ENCODE measurements at regions not wholly inside any gene's neighbourhood (a gene's known extent, or its start where the extent isn't known, plus 50 kb on each side); places are given as distances from the start of the nearest gene placed in this dataset.

DNA sequence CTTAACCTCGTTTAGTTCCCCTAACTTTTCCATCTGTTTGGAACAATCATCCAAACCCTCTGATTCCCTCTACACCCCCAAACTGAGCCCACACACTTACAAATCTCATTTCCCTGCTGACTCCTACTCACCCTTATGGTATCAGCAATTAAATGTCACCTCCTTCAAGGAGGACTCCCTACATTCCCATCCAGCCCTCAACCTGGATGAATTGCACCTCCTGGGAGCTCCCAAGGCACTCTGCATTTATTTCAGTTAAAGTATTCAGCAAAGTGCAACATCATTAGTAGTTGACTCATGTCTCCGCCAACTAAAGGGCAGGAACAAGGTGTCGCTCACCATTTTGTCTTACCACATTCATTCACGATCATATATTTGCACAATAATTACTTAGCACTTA is 353.5 kb downstream of the TMEM114 start:
- TF ChIP-seq PBX3 (IDR thresholded peaks at IDR 0.05) (no peak), POLR2A (IDR thresholded peaks at IDR 0.05; ENCODE audit: low read length) (no peak), MYC (IDR thresholded peaks at IDR 0.05; ENCODE audit: borderline replicate concordance, low read length) (no peak), ZSCAN20 (CRISPR knock-in tag; IDR thresholded peaks at IDR 0.05) (no peak), RARB (CRISPR knock-in tag; IDR thresholded peaks at IDR 0.05) (no peak), EHF (CRISPR knock-in tag; IDR thresholded peaks at IDR 0.05) (no peak), JUN (IDR thresholded peaks at IDR 0.05) (no peak), REST (IDR thresholded peaks at IDR 0.05) (no peak), JUNB (IDR thresholded peaks at IDR 0.05) (no peak)
- TF ChIP-seq, protein P1, sequence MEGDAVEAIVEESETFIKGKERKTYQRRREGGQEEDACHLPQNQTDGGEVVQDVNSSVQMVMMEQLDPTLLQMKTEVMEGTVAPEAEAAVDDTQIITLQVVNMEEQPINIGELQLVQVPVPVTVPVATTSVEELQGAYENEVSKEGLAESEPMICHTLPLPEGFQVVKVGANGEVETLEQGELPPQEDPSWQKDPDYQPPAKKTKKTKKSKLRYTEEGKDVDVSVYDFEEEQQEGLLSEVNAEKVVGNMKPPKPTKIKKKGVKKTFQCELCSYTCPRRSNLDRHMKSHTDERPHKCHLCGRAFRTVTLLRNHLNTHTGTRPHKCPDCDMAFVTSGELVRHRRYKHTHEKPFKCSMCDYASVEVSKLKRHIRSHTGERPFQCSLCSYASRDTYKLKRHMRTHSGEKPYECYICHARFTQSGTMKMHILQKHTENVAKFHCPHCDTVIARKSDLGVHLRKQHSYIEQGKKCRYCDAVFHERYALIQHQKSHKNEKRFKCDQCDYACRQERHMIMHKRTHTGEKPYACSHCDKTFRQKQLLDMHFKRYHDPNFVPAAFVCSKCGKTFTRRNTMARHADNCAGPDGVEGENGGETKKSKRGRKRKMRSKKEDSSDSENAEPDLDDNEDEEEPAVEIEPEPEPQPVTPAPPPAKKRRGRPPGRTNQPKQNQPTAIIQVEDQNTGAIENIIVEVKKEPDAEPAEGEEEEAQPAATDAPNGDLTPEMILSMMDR (IDR thresholded peaks at IDR 0.05): no peak

Data from A549 (cell line).